HCT116 (cell line): ENCODE measurements at regions not wholly inside any gene's neighbourhood (a gene's known extent, or its start where the extent isn't known, plus 50 kb on each side); places are given as distances from the start of the nearest gene placed in this dataset.

Experiments used
- ATAC-seq: fragments of 200-7000 bp; cut with Tn5 transposase; 2 replicates; pipeline ENCODE4 v1.9.1; 2020; ENCODE audit warnings: mild to moderate bottlenecking, moderate library complexity
- BruUV-seq: library from RNA; stranded (reverse); fragments of 400-500 nt; replicated peaks from 2 replicates; lab custom pipeline; 2021; lab: Mats Ljungman, UMichigan
- CTCF ChIA-PET: fragments of 300-600 bp; sonication (Branson Sonifier 250); formaldehyde crosslinking; loops from one replicate; lab custom pipeline; 2021; ENCODE audit warnings: antibody characterized with exemption; lab: Charles Lee
- POLR2A ChIA-PET: fragments of 300-600, 350-600 bp; sonication (Branson Sonifier 250); formaldehyde crosslinking; loops from one replicate; lab custom pipeline; 2021; ENCODE audit warnings: antibody characterized with exemption; lab: Charles Lee
- RAD21 ChIA-PET, 2 experiments: fragments of 300-600 bp; sonication (Branson Sonifier 250); formaldehyde crosslinking; loops; one replicate each; lab custom pipeline; 2023; ENCODE audit warnings: low total read pairs in 2 of 2; ENCODE audit not compliant: uncharacterized antibody in 2 of 2, unreplicated experiment in 2 of 2, low non-redundant PET in 1 of 2; lab: Charles Lee
- DNase-seq: peaks from one replicate; pipeline ENCODE4 v3.0.0-alpha.2; 2010; ENCODE audit warnings: low read depth, low spot score
- H2AFZ ChIP-seq: fragments of 200-600 bp; shearing (Covaris generic), sonication (generic); 2 replicates; pipeline ENCODE4 v1.6.1; 2017; ENCODE audit warnings: low read depth, mixed run types, mixed read lengths, antibody characterized with exemption, low read length; ENCODE audit not compliant: poor library complexity, severe bottlenecking
- H3K27ac ChIP-seq: 2 replicates; pipeline ENCODE4 v1.5.1; 2012; ENCODE audit warnings: low read depth, low read length
- H3K27me3 ChIP-seq: fragments of 200-600 bp; sonication (generic); 2 replicates; pipeline ENCODE4 v1.6.1; 2016; ENCODE audit warnings: mixed run types, low read length, mixed read lengths; ENCODE audit not compliant: insufficient read depth
- H3K36me3 ChIP-seq, 2 experiments: fragments of 200-500 bp in 1 of 2; fragments of 200-600 bp in 1 of 2; sonication (Bioruptor generic) in 1 of 2; sonication (generic) in 1 of 2; 2 replicates each; pipeline versions ENCODE4 v1.5.1 to v1.6.1; 2014 to 2016; ENCODE audit warnings: low read length in 2 of 2, inconsistent platforms in 1 of 2, mixed read lengths in 1 of 2, mixed run types in 1 of 2; ENCODE audit not compliant: insufficient read depth in 2 of 2, control insufficient read depth in 1 of 2
- H3K4me1 ChIP-seq, 2 experiments: fragments of 200-600 bp in 1 of 2; sonication (generic) in 1 of 2; 2 replicates each; pipeline versions ENCODE4 v1.5.1 to v1.6.1; 2012 to 2017; ENCODE audit warnings: low read length in 2 of 2, inconsistent platforms in 1 of 2, mild to moderate bottlenecking in 1 of 2, mixed read lengths in 1 of 2, mixed run types in 1 of 2, moderate library complexity in 1 of 2; ENCODE audit not compliant: insufficient read depth in 2 of 2, control insufficient read depth in 1 of 2
- H3K4me2 ChIP-seq: fragments of 200-600 bp; sonication (generic); 2 replicates; pipeline ENCODE4 v1.6.1; 2017; ENCODE audit warnings: mixed run types, low read length, mixed read lengths
- H3K4me3 ChIP-seq, 2 experiments: fragments of 200-600 bp in 1 of 2; sonication (generic) in 1 of 2; replicated peaks in 1 of 2; 2 replicates each; pipeline ENCODE4 v1.5.1; 2011 to 2016; ENCODE audit warnings: low read length in 2 of 2, control low read depth in 1 of 2, low read depth in 1 of 2, mild to moderate bottlenecking in 1 of 2, mixed read lengths in 1 of 2, mixed run types in 1 of 2
- H3K79me2 ChIP-seq: fragments of 200-600 bp; sonication (generic); 2 replicates; pipeline ENCODE4 v1.6.1; 2017; ENCODE audit warnings: mild to moderate bottlenecking, mixed run types, low read length, moderate library complexity, mixed read lengths; ENCODE audit not compliant: insufficient read depth
- H3K9ac ChIP-seq: fragments of 200-600 bp; sonication (generic); 2 replicates; pipeline ENCODE4 v1.6.1; 2016; ENCODE audit warnings: low read length, mixed read lengths
- H3K9me2 ChIP-seq: fragments of 200-600 bp; sonication (generic), shearing (Covaris generic); 2 replicates; pipeline ENCODE4 v1.6.1; 2017; ENCODE audit warnings: mixed run types, mild to moderate bottlenecking, moderate library complexity; ENCODE audit not compliant: insufficient read depth
- H3K9me3 ChIP-seq, 2 experiments: fragments of 200-500 bp in 1 of 2; fragments of 200-600 bp in 1 of 2; sonication (Bioruptor generic) in 1 of 2; sonication (generic) in 1 of 2; 2 replicates each; pipeline ENCODE4 v1.6.1; 2014 to 2017; ENCODE audit warnings: low read length in 2 of 2, mixed read lengths in 2 of 2, inconsistent platforms in 1 of 2, low read depth in 1 of 2, mild to moderate bottlenecking in 1 of 2, mixed run types in 1 of 2, moderate library complexity in 1 of 2; ENCODE audit not compliant: control insufficient read depth in 1 of 2, insufficient read depth in 1 of 2
- H4K20me1 ChIP-seq: fragments of 200-600 bp; sonication (generic), shearing (Covaris generic); 2 replicates; pipeline ENCODE4 v1.6.1; 2017; ENCODE audit warnings: mixed run types, mild to moderate bottlenecking, moderate library complexity; ENCODE audit not compliant: insufficient read depth
- CBX3 ChIP-seq: IDR thresholded peaks from 2 replicates; pipeline ENCODE4 v1.6.1; 2012; ENCODE audit warnings: low read depth
- CEBPB ChIP-seq: IDR thresholded peaks from 2 replicates; pipeline ENCODE4 v1.6.1; 2012; ENCODE audit warnings: low read depth
- EGR1 ChIP-seq: IDR thresholded peaks from 2 replicates; pipeline ENCODE4 v1.6.1; 2012; ENCODE audit warnings: low read depth
- EZH2 ChIP-seq: fragments of 200-600 bp; sonication (generic); IDR thresholded peaks from 2 replicates; pipeline ENCODE4 v1.6.1; 2017; ENCODE audit warnings: antibody characterized with exemption, mixed run types
- EZH2phosphoT487 ChIP-seq: fragments of 200-600 bp; IDR thresholded peaks from 2 replicates; pipeline ENCODE4 v1.6.1; 2018; ENCODE audit warnings: antibody characterized with exemption, borderline replicate concordance
- POLR2A ChIP-seq: IDR thresholded peaks from 2 replicates; pipeline ENCODE4 v1.7.0; 2011; ENCODE audit warnings: borderline replicate concordance; ENCODE audit not compliant: insufficient read depth, insufficient read length; ENCODE audit errors: extremely low read depth
- POLR2AphosphoS5 ChIP-seq: IDR thresholded peaks from 2 replicates; pipeline ENCODE4 v1.6.1; 2011; ENCODE audit warnings: mild to moderate bottlenecking, low read depth, low read length, moderate library complexity
- SRF ChIP-seq: IDR thresholded peaks from 2 replicates; pipeline ENCODE4 v1.6.1; 2012; ENCODE audit warnings: low read depth
- YY1 ChIP-seq: IDR thresholded peaks from 2 replicates; pipeline ENCODE4 v1.6.1; 2011; ENCODE audit warnings: low read length, low read depth, moderate library complexity, mild to moderate bottlenecking; ENCODE audit not compliant: insufficient replicate concordance; ENCODE audit errors: extremely low read depth
- ZFX ChIP-seq: fragments of 450-650 bp; IDR thresholded peaks from 2 replicates; pipeline ENCODE4 v1.6.1; 2017
- ZNF274 ChIP-seq: fragments of 200-500 bp; sonication (Bioruptor generic); IDR thresholded peaks from 2 replicates; pipeline ENCODE4 v1.6.1; 2014; ENCODE audit warnings: mild to moderate bottlenecking, low read depth, low read length, inconsistent platforms
- intact Hi-C: fragments of 100-400 bp; cut with micrococcal nuclease; formaldehyde crosslinking; loops from 2 replicates; pipeline ENCODE4 v1.10.0; 2022
- TF ChIP-seq, protein P1 (sequence below), 3 experiments: fragments of 200-600 bp in 1 of 3; sonication (generic) in 1 of 3; IDR thresholded peaks in 2 of 3; conservative IDR thresholded peaks in 1 of 3; 2 replicates each; pipeline ENCODE4 v1.5.1; 2012 to 2017; ENCODE audit warnings: low read depth in 2 of 3, low read length in 2 of 3, antibody characterized with exemption in 1 of 3, borderline replicate concordance in 1 of 3, control low read depth in 1 of 3, mild to moderate bottlenecking in 1 of 3, mixed read lengths in 1 of 3, mixed run types in 1 of 3, moderate library complexity in 1 of 3; ENCODE audit not compliant: insufficient read depth in 1 of 3
- TF ChIP-seq, protein P2 (sequence below): IDR thresholded peaks from 2 replicates; pipeline ENCODE4 v1.6.1; 2012
- TF ChIP-seq, protein P3 (sequence below): IDR thresholded peaks from 2 replicates; pipeline ENCODE4 v1.6.1; 2012; ENCODE audit warnings: low read depth

DNA sequence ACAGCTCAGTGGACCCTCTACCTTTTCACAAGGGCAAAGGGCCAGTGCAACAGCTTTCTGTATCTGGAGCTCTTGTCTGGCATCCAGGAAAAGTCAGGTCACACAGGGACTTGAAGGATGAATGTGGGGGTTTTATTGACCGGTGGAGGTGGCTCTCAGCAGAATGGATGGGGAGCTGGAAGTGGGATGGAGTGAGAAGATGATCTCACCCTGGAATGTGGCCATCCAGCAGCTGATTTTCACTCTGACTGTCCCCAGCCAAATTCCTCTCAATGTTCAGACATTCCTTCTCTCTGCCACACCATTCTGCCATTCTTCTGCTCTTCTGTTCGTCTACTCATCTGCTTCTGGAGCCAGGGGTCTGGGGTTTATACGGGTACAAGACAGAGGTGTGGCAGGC, 1119.9 kb downstream of the TAF11L14 start:
- Histone ChIP-seq H2AFZ (no peak overlapping the region), H3K4me2 (no peak overlapping the region), H3K9me3 (peaks cover 0 to 22% of the 10 kb centered on the region in 2 experiments; a peak in 2 of 4 replicates), H3K79me2 (no peaks in the 10 kb centered on the region), H3K27me3 (no peaks in the 10 kb centered on the region), H3K4me1 (no peaks in the 10 kb centered on the region), H3K27ac (no peak overlapping the region), H3K9me2 (no peaks in the 10 kb centered on the region), H4K20me1 (no peaks in the 10 kb centered on the region), H3K9ac (no peak overlapping the region), H3K4me3 (no peak overlapping the region)
- CTCF ChIA-PET = no interaction called here
- POLR2A ChIA-PET = no interaction called here
- ATAC-seq (no peak), DNase-seq (no peak)
- intact Hi-C loops = no loop called here
- BruUV-seq = no TSS peak
- TF ChIP-seq SRF (no peak), POLR2AphosphoS5 (no peak), ZNF274 (no peak), EGR1 (no peak), ZFX (no peak), EZH2 (no peak), CEBPB (no peak), CBX3 (no peak)
- TF ChIP-seq, all 23 proteins: peak for 0
- no peaks in the 10 kb centered on the region for H3K36me3 ChIP-seq
- RAD21 ChIA-PET = no interaction called here

DNA sequence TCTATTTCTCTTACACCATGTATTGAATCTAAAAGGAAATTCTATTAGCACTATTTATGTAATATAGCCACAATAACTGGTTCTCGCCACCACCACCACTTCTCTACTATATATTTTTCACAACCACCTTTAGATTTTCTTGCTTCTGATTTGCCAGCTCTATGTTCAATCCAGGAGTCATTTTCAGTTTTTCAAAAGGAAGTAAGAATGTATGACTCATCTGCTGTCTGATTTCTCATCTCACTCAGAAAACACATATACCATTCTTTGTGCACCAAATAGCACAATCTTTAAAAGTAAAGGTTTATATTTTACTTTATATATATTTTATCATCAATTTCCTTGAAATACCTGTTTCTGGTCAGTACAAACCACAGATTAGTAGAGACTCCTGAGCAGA, 1127.5 kb downstream of the TAF11L14 start:
- POLR2A ChIA-PET = no interaction called here
- H3K9me2 ChIP-seq = no peaks in the 10 kb centered on the region
- no peaks in the 10 kb centered on the region for H3K4me1 ChIP-seq
- H3K9me3 ChIP-seq = peaks cover 8 to 17% of the 10 kb centered on the region in 2 experiments; a peak in 2 of 4 replicates
- H3K9ac ChIP-seq = no peak overlapping the region
- no peaks in the 10 kb centered on the region for H3K36me3 ChIP-seq
- no peak overlapping the region for H3K4me3 ChIP-seq
- intact Hi-C loops = no loop called here
- CTCF ChIA-PET = no interaction called here
- DNase-seq = no peak
- no peak overlapping the region for H3K27ac ChIP-seq
- H2AFZ ChIP-seq = no peak overlapping the region
- TF ChIP-seq, protein P1, sequence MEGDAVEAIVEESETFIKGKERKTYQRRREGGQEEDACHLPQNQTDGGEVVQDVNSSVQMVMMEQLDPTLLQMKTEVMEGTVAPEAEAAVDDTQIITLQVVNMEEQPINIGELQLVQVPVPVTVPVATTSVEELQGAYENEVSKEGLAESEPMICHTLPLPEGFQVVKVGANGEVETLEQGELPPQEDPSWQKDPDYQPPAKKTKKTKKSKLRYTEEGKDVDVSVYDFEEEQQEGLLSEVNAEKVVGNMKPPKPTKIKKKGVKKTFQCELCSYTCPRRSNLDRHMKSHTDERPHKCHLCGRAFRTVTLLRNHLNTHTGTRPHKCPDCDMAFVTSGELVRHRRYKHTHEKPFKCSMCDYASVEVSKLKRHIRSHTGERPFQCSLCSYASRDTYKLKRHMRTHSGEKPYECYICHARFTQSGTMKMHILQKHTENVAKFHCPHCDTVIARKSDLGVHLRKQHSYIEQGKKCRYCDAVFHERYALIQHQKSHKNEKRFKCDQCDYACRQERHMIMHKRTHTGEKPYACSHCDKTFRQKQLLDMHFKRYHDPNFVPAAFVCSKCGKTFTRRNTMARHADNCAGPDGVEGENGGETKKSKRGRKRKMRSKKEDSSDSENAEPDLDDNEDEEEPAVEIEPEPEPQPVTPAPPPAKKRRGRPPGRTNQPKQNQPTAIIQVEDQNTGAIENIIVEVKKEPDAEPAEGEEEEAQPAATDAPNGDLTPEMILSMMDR (IDR thresholded peaks at IDR 0.05 in 2 of 3, conservative IDR thresholded peaks at IDR 0.05 in 1 of 3; ENCODE audit: borderline replicate concordance in 1 of 3, insufficient read depth in 1 of 3, low read depth in 2 of 3, low read length in 2 of 3) = no peak
- TF ChIP-seq ZNF274 (no peak), YY1 (no peak), EZH2phosphoT487 (no peak), POLR2A (no peak), EZH2 (no peak)
- TF ChIP-seq, protein P2, sequence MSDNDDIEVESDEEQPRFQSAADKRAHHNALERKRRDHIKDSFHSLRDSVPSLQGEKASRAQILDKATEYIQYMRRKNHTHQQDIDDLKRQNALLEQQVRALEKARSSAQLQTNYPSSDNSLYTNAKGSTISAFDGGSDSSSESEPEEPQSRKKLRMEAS = no peak
- TF ChIP-seq, protein P3, sequence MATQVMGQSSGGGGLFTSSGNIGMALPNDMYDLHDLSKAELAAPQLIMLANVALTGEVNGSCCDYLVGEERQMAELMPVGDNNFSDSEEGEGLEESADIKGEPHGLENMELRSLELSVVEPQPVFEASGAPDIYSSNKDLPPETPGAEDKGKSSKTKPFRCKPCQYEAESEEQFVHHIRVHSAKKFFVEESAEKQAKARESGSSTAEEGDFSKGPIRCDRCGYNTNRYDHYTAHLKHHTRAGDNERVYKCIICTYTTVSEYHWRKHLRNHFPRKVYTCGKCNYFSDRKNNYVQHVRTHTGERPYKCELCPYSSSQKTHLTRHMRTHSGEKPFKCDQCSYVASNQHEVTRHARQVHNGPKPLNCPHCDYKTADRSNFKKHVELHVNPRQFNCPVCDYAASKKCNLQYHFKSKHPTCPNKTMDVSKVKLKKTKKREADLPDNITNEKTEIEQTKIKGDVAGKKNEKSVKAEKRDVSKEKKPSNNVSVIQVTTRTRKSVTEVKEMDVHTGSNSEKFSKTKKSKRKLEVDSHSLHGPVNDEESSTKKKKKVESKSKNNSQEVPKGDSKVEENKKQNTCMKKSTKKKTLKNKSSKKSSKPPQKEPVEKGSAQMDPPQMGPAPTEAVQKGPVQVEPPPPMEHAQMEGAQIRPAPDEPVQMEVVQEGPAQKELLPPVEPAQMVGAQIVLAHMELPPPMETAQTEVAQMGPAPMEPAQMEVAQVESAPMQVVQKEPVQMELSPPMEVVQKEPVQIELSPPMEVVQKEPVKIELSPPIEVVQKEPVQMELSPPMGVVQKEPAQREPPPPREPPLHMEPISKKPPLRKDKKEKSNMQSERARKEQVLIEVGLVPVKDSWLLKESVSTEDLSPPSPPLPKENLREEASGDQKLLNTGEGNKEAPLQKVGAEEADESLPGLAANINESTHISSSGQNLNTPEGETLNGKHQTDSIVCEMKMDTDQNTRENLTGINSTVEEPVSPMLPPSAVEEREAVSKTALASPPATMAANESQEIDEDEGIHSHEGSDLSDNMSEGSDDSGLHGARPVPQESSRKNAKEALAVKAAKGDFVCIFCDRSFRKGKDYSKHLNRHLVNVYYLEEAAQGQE = no peak
- TF ChIP-seq, all 23 proteins: peak for 0
- no peaks in the 10 kb centered on the region for H3K79me2 ChIP-seq
- BruUV-seq = no TSS peak
- H4K20me1 ChIP-seq = no peaks in the 10 kb centered on the region
- no peak overlapping the region for H3K4me2 ChIP-seq
- RAD21 ChIA-PET = no interaction called here
- no peak for ATAC-seq
- no peaks in the 10 kb centered on the region for H3K27me3 ChIP-seq
